ENCODE measurements at regions not wholly inside any gene's neighbourhood (a gene's known extent, or its start where the extent isn't known, plus 50 kb on each side); places are given as distances from the start of the nearest gene placed in this dataset.

- ATAC-seq = no peak
- H3K36me3 ChIP-seq = no peaks in the 10 kb centered on the region
- H3K4me3 ChIP-seq = no peak overlapping the region
- no peaks in the 10 kb centered on the region for H3K4me1 ChIP-seq
- H3K9me3 ChIP-seq = peaks cover 0 to 23% (median 0%) of the 10 kb centered on the region in 3 donors
- H3K27ac ChIP-seq = no peak overlapping the region
- 87 to 93% methylated on average over 2 to 3 of the region's 3 CpGs for WGBS, 2 donors (ENCODE audit: low coverage in 1 of 2)
- no peaks in the 10 kb centered on the region for H3K27me3 ChIP-seq
- TF ChIP-seq POLR2A (IDR thresholded peaks at IDR 0.05) = no peak
- no peak for TF ChIP-seq POLR2AphosphoS5 (IDR thresholded peaks at IDR 0.05)
- no peak for TF ChIP-seq EP300 (IDR thresholded peaks at IDR 0.05)
- TF ChIP-seq CTCF (IDR thresholded peaks at IDR 0.05) = no peak
Observed at GRCh38 chr6:21297665-21298064, 295.9 kb upstream of the SOX4 start.

- Histone ChIP-seq H3K4me3 (no peak overlapping the region), H3K27ac (no peak overlapping the region), H3K36me3 (no peaks in the 10 kb centered on the region), H3K27me3 (no peaks in the 10 kb centered on the region), H3K4me1 (no peaks in the 10 kb centered on the region), H3K9me3 (peaks cover 0 to 27% (median 0%) of the 10 kb centered on the region in 3 donors)
- 48 to 64% methylated on average over 2 of the region's 2 CpGs for WGBS, 2 donors (ENCODE audit: low coverage in 1 of 2)
- TF ChIP-seq EP300 (IDR thresholded peaks at IDR 0.05) (no peak), CTCF (IDR thresholded peaks at IDR 0.05) (no peak), POLR2A (IDR thresholded peaks at IDR 0.05) (no peak), POLR2AphosphoS5 (IDR thresholded peaks at IDR 0.05) (no peak)
- ATAC-seq = no peak
Observed at GRCh38 chr6:21299216-21299615, 294.3 kb upstream of the SOX4 start.

GRCh38 chr6:21300439-21300838 lies 293.1 kb upstream of the SOX4 start:
- peaks cover 0 to 27% (median 0%) of the 10 kb centered on the region in 3 donors for H3K9me3 ChIP-seq
- no peak overlapping the region for H3K27ac ChIP-seq
- H3K4me3 ChIP-seq = no peak overlapping the region
- no peaks in the 10 kb centered on the region for H3K27me3 ChIP-seq
- TF ChIP-seq EP300 (IDR thresholded peaks at IDR 0.05) (no peak), POLR2AphosphoS5 (IDR thresholded peaks at IDR 0.05) (no peak), CTCF (IDR thresholded peaks at IDR 0.05) (no peak), POLR2A (IDR thresholded peaks at IDR 0.05) (no peak)
- no peaks in the 10 kb centered on the region for H3K4me1 ChIP-seq
- ATAC-seq = no peak
- WGBS, 2 donors (ENCODE audit: low coverage in 1 of 2) = 82 to 98% methylated on average over 3 of the region's 3 CpGs
- H3K36me3 ChIP-seq = no peaks in the 10 kb centered on the region

- ATAC-seq = no peak
- H3K27ac ChIP-seq = no peak overlapping the region
- H3K4me1 ChIP-seq = no peaks in the 10 kb centered on the region
- TF ChIP-seq EP300 (IDR thresholded peaks at IDR 0.05) (no peak), POLR2AphosphoS5 (IDR thresholded peaks at IDR 0.05) (no peak), CTCF (IDR thresholded peaks at IDR 0.05) (no peak), POLR2A (IDR thresholded peaks at IDR 0.05) (no peak)
- peaks cover 0 to 16% (median 0%) of the 10 kb centered on the region in 3 donors for H3K9me3 ChIP-seq
- H3K4me3 ChIP-seq = no peak overlapping the region
- whole genome bisulfite sequencing, 2 donors (ENCODE audit: low coverage in 1 of 2) = 85 to 96% methylated on average over 2 of the region's 2 CpGs
- no peaks in the 10 kb centered on the region for H3K36me3 ChIP-seq
- peaks cover 6% of the 10 kb centered on the region for H3K27me3 ChIP-seq
Observed at GRCh38 chr6:21305893-21306332, 287.6 kb upstream of the SOX4 start.

DNA sequence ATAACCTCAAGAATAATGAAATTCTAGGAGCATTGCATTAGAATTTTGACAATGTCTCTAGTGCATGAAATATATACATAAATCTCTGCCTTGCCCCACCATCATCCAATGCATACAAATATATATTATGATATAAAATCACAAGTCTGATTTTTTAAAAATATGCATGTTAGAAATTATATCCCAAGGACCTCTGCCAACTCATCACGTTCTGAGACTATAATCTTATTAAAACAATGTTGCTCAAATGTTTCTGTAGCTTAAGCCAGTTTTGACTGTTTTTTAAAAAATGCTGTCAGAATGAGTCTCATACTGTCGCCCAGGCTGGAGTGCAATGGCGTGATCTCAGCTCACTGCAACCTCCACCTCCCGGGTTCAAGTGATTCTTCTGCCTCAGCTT lies 287.0 kb upstream of the SOX4 start:
- no peak overlapping the region for H3K27ac ChIP-seq

More for the DNA sequence above, 287.0 kb upstream of the SOX4 start:
- Histone ChIP-seq H3K4me3 (no peak overlapping the region), H3K27me3 (peaks cover 9% of the 10 kb centered on the region), H3K36me3 (no peaks in the 10 kb centered on the region), H3K9me3 (peaks cover 0 to 10% (median 0%) of the 10 kb centered on the region in 3 donors), H3K4me1 (no peaks in the 10 kb centered on the region)
- no peak for TF ChIP-seq POLR2A (IDR thresholded peaks at IDR 0.05)
- no peak for TF ChIP-seq EP300 (IDR thresholded peaks at IDR 0.05)
- no peak for TF ChIP-seq POLR2AphosphoS5 (IDR thresholded peaks at IDR 0.05)
- TF ChIP-seq CTCF (IDR thresholded peaks at IDR 0.05) = no peak
- ATAC-seq = no peak
- WGBS, 2 donors (ENCODE audit: low coverage in 1 of 2) = 63 to 69% methylated on average over 4 of the region's 4 CpGs
